ENCODE measurements at regions not wholly inside any gene's neighbourhood (a gene's known extent, or its start where the extent isn't known, plus 50 kb on each side); places are given as distances from the start of the nearest gene placed in this dataset.

DNA sequence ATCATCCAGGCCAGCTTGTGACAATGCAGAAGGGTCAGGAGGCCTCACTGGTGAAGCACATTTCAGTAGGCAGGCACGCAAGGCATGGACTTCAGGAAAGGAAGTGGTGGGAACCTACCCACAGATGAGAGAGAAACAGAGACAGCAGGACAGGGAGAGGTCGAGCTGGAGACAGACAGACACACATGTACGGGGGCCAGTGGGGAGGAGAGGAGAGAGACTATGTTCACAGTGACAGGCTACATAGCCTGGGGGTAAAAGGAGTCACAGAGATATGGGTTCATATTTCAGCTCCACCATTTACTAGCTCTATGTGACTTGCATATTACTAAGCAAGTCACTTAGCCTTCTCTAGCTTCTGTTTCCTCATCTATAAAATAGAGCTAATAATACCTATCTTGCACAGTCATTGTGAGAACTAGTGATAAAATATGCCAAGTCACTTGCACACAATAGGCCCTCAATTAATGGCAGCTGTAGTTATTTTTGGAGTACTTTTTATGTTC is 91.1 kb upstream of the FUT8 start:
- peak; percentile 40; the same call in 1 of the 2 replicates for TF ChIP-seq POLR2AphosphoS5 (IDR thresholded peaks at IDR 0.05; ENCODE audit: low read depth, low read length)
- 0 out of 2 replicates have a peak, but pooled peaks have one; percentile 4 for TF ChIP-seq POU2F2 (IDR thresholded peaks at IDR 0.05; ENCODE audit: low read depth, low read length)
- TF ChIP-seq POLR2A (IDR thresholded peaks at IDR 0.05; ENCODE audit: low read depth, low read length): peak; percentile 66
- TF ChIP-seq TAF1 (IDR thresholded peaks at IDR 0.05; ENCODE audit: low read depth, low read length): no peak

All from GM12891 (cell line).